ENCODE measurements at regions not wholly inside any gene's neighbourhood (a gene's known extent, or its start where the extent isn't known, plus 50 kb on each side); places are given as distances from the start of the nearest gene placed in this dataset.
"Not testable (repeated sequence)": the region's sequence is repeated elsewhere in the genome, so short reads cannot be mapped to it uniquely, and the experiment has no call there.

GRCh38 chr3:177249203-177249602 lies 51.9 kb upstream of the TBL1XR1 start:
- no peak for DNase-seq

GRCh38 chr3:177250151-177250550 lies 52.9 kb upstream of the TBL1XR1 start:
- no peak for DNase-seq

DNA sequence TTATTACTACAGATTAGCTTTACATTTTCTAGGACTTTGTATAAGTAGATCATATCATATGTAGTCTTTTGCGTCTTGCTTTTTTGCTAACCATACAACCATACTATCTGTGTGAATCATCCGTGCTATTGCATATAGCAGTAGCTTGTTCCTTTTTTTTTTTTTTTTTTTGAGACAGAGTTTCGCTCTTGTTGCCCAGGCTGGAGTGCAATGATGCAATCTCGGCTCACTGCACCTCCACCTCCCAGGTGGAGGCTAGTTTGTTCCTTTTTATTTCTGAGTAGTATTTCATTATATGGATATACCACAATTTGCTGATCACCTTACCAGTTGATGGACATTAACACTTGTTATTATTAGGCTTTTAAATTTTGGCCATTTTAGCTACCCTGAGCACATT lies 54.5 kb upstream of the TBL1XR1 start:
- no peak for DNase-seq

GRCh38 chr3:177257006-177257405 lies 59.7 kb upstream of the TBL1XR1 start:
- DNase-seq = no peak

DNA sequence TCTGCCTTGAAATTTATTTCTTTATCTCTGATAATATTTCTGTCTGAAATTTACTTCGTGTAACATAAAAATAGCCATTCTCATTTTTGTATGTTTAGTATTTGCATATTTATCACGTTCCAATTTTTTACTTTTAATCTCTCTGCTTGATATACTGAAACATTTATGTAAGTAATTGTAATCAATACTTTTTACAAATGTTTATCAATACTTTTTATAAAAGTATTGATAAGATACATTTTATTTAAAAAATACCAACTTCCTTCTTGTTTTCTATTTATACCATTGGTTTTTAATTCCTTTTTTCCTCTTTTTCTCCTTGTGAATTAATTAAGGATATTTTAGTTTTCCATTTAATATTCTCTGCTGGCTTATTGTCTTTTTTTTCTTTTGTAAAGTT lies 60.3 kb upstream of the TBL1XR1 start:
- no peak for DNase-seq

DNA sequence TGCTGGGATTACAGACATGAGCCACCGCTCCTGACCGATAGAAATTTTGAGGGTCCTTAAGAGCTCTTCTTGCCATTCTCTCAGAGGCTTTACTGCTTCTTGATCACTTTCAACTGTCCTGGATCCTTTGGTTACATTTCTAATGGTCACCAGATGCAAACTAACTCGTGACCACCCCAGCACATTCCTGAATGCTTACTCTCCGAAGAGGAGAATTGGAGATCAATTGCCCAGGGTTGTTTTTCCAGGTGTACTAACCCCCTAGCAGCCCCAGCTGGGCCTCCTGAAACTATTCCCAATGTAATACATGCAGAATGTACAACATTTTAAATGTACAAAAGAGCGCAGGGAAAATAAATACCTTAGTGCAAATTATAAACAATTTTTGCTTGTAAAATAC lies 65.1 kb upstream of the TBL1XR1 start:
- DNase-seq = no peak

GRCh38 chr3:177263615-177264368 lies 66.5 kb upstream of the TBL1XR1 start:
- DNase-seq = peak; percentile 33

DNA sequence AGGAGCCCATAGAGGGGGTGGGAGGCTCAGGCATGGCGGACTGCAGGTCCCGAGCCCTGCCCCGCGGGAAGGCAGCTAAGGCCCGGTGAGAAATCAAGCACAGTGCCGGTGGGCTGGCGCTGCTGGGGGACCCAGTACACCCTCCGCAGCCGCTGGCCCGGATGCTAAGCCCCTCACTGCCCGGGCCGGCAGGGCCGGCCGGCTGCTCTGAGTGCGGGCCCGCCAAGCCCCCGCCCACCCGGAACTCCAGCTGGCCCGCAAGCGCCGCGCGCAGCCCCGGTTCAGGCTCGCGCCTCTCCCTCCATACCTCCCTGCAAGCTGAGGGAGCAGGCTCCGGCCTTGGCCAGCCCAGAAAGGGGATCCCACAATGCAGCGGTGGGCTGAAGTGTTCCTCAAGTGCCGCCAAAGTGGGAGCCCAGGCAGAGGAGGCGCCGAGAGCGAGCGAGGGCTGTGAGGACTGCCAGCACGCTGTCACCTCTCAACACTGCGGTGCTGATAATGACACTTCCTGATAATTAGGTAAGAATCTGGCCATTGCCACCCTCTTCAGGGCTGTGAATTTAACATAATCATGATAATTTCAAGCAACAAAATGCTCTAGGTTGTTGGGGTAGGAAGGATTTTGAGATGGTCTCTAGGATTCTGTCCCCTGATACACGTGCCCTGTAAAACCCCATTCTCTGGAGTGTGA lies 74.7 kb upstream of the TBL1XR1 start:
- DNase-seq = not testable (repeated sequence)

DNA sequence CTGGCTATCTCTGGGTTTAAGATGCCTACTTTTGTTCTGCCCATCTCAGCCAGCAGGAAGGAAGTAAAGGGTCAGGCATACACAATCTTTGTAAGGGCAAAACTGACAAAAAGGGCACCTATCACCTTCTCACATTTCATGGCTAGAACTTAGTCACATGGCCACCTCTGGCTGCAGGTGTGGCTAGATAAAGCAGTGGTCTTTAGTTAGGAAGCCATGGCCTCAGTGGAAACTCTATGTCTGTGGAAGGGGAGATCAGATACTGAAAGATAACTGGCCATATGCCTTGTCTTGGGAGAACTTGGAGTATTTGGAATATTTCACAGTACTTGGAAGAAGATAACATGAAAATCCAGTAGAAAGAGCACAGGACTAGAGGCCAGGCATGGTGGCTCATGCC lies 80.7 kb upstream of the TBL1XR1 start:
- no peak for DNase-seq

DNA sequence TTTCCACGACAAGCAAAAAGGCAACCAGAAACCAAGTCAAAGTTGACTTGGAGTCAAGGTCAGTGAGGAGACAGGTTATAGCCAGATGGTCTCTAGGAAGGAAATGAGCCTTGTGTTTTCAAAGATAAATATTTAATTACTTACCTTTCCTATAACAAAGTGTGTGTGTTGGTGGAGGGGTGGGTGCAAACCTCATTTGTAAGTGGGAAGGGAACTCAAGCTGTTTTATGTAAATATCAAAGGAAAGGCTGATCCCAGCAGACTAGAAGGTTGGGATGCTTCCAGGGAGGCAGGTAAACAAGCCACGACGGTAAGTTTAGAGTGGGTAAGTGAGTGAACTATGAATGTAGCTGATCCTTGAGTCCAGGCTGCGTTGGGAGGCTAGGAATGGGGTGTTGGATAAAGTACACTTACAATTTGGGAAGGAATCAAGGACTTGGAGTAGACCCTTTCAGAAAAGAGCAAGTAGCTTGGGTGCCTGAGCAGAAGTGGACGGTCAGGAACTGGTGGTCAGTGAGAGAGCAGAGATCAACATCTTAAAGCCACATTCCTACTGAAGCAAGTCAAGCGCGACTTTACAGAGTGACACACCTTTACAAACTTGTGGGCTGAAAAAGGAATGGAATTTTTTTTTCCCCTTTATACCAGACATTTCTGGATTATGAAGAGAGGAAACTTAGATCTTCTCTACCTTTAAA lies 82.0 kb upstream of the TBL1XR1 start:
- peak; percentile 83 for DNase-seq

- DNase-seq = peak; percentile 72
These were observed 84.2 kb upstream of the TBL1XR1 start for GRCh38 chr3:177281292-177282118.

- DNase-seq = peak; percentile 87
These were observed 84.9 kb upstream of the TBL1XR1 start for GRCh38 chr3:177282119-177282655.

DNA sequence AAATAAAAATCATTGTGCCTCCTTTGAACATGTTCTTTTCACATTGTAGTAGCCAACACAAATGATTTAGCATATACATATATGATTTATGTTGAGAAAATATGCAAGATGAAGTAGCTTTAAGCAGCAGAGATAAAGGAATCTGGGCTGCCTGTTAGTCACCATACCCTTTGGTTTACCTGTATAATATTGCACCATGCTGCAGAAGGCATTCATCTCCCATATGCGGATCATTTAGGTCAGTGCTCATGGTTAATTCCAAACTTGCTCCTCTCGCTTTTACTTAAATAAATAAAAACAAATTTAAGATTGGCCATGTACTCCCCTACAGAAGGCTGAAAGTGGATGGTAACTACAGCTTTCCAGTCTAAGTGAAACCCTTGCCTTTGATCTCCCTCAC lies 86.7 kb upstream of the TBL1XR1 start:
- peak; percentile 38 for DNase-seq

DNA sequence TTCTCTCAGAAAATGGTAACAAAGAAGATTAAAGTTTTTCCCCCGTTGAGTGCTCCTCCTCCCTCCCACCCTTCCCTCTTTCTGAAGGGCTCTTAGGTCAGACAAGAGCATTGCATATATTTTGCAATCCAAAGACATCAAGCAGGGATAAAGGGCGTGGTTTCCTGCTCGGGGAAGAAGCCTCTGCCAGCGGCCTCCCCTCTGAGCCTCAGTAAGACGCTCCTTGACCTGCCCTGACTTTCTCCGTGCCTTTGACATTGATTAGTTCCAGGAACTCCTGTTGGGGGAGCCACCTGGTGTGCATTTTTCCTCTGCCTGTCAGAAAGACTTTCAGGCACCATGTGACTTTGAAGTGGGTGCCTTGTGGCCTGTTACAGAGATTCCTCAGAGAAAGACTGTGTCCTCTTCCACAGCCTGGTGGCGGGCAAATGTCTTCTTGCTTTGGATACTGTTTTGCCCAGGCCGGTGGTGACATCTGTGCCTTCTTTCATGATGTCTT lies 87.2 kb upstream of the TBL1XR1 start:
- DNase-seq = peak; percentile 65

DNA sequence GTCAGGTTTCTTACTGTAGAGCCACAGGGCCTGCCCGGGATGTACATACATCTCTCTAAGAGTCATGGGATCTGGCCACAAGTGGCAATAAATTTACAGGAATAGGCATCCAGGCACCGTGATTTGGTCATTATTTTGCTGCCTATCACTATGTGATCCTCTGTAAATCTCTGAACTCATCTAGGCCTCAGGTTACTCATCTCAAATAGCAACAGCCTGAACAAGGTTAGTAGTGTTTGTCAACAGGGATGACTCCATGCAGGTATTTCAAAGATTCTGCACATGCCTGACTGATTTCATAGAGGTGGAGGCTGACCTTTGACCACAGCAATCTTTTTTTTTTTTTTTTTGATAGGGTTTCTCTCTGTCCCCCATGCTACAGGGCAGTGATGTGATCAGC lies 88.8 kb upstream of the TBL1XR1 start:
- DNase-seq = peak; percentile 93

DNA sequence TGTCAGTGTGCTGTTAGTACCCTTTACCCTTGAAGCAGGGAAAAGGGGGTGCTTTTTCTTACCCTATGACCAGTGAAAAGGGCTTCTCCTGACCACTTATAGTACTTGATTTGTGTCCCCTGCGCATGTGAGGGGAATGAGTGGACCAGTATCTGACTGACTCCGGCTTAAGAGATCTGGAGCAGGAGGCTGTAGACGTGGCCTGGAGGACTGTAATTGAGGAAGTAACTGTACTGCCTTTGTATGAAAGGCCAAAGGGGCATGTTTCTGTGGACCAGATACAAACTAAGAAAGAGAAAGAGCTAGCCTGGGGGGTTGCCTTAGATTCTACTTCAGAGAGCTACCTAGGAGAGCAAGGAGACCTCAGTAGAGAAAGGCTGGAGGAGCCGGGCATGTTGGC lies 89.9 kb upstream of the TBL1XR1 start:
- DNase-seq = no peak

DNA sequence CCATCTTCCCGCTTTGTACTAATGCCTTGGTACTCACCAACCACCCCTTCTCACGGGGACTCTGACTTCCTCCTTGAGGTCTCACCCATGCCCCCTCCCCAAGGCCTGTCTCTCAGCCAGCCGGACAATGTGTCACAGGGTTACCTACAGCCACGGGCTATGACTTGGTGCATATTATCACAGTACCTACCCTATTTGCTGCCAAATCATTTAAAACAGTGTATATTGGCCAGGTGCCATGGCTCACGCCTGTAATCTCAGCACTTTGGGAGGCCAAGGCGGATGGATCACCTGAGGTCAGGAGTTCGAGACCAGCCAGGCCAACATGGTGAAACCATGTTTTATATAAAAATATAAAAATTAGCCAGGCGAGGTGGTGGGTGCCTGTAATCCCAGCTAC lies 93.4 kb upstream of the TBL1XR1 start:
- DNase-seq = no peak

DNA sequence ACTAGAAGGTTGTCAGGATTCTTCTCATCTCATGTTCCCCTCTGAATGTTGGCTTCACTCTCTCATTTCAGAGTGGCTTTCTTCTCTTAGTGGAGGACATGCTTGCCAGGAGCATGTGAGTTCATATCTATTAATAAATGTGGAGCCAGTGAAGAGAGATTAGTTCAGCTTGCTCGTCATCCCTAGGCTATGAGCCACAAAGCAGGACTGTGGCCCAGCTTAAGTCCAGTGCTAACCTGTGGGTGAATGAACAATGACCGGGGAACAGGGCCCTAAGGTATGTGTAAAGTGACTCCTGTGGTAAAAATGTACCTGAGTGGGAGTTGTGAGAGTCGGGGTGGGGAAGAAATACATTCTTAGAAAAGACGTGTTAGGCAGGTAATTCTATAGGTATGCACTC lies 96.9 kb upstream of the TBL1XR1 start:
- DNase-seq = no peak

DNA sequence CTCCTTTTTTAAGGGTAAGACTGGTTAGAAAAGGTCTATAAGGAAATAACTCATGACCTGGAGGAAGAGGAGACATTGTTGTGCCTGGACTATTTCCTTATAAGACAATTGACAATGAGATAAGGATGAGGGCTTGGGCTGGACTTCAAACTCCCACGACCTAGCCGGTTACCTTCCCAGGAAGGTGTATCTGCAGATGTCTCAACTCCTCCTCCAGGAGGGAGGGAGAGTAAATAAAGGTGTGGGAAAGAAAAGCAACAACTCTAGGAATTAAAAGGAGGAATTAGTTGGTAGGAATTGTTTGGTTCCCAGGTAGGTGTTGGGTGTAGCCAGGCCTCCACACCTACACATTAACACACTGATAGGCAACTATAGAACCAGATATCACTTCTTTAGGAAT lies 97.8 kb upstream of the TBL1XR1 start:
- no peak for DNase-seq

GRCh38 chr3:177299250-177299649 lies 102.0 kb upstream of the TBL1XR1 start:
- no peak for DNase-seq

DNA sequence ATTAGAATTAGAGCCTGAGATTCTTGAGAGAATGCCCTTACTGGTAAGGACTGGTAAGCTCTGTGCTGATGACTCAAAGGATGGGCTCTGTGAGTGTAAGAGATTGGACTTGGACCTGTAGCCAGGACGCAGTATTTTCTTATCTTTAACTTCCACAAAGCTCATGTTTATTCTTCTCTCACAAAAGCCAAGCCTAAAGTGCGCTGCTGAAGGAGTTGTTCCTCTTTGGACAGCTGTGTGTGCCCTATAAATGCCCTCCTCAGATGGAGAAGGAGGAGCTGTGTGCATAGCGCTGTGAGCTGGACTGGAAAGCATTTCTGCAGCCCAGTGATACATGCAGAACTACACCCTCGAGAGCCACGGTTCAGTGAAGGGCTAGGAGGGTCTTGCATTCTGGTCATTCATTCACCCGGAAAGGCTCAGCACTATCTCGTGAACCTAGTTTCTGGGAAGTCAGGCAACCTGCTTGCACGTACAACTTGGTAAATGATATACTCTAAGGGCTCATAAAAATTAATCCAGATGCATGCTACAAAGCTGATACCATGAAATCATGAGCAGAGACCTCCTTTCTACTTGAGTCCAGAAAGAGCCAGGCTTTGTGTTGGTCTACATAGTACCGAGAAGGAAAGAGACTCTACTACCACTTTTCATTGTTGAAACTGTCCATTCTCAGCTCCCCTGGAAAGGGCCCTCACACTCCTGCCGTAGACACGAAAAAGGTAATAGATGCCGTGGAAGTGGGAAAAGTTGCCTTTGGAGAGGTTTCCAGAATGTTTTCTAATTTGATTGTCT lies 103.0 kb upstream of the TBL1XR1 start:
- DNase-seq = peak; percentile 69

DNA sequence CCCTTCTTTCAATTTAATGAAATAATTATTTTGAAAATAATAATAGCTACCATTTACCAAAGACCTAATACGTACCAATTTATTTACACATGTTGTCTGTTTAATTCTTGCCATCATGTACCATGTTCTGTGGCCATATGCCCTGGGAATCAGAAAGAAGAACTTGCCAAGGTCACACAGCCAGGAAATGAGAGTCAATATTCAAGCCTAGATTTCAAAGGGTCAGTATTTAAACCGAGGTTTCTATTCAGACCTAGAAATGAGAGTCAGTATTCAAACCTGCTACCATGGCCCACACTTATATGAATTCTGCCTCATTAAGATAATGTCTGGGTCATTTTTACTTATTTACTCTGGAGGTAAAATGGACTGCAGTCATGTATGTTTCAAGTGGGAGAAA lies 103.6 kb upstream of the TBL1XR1 start:
- no peak for DNase-seq

Measured in DMS53 (cell line).